Lung (tissue), 11 donors: ENCODE measurements at regions not wholly inside any gene's neighbourhood (a gene's known extent, or its start where the extent isn't known, plus 50 kb on each side); places are given as distances from the start of the nearest gene placed in this dataset.

Experiments
- ATAC-seq: fragments of 200-7000 bp; cut with Tn5 transposase; one replicate; pipeline ENCODE4 v1.9.1; 2020; ENCODE audit warnings: moderate number of reproducible peaks; ENCODE audit not compliant: insufficient read depth, low FRiP score
- DNase-seq, 3 donors: peaks; one replicate each; pipeline ENCODE4 v3.0.0-alpha.2; 2013 to 2017
- H3K27ac ChIP-seq, 2 donors: one replicate each; pipeline ENCODE4 v1.5.1; 2013; ENCODE audit warnings: mild to moderate bottlenecking in 2 of 2, moderate library complexity in 2 of 2, control low read depth in 1 of 2, inconsistent platforms in 1 of 2, low read depth in 1 of 2, low read length in 1 of 2
- H3K27me3 ChIP-seq, 3 donors: one replicate each; pipeline ENCODE4 v1.5.1; 2013; ENCODE audit warnings: low read length in 2 of 3; ENCODE audit not compliant: control insufficient read depth in 3 of 3, insufficient read depth in 3 of 3
- H3K36me3 ChIP-seq, 4 donors: one replicate each; pipeline ENCODE4 v1.5.1; 2013; ENCODE audit warnings: low read length in 4 of 4, mild to moderate bottlenecking in 1 of 4, moderate library complexity in 1 of 4; ENCODE audit not compliant: control insufficient read depth in 4 of 4, insufficient read depth in 4 of 4
- H3K4me1 ChIP-seq, 5 donors: one replicate each; pipeline ENCODE4 v1.5.1; 2013; ENCODE audit warnings: low read length in 5 of 5, mild to moderate bottlenecking in 2 of 5, moderate library complexity in 1 of 5; ENCODE audit not compliant: control insufficient read depth in 5 of 5, insufficient read depth in 5 of 5
- H3K4me3 ChIP-seq: one replicate; pipeline ENCODE4 v1.5.1; 2013; ENCODE audit warnings: mild to moderate bottlenecking, control low read depth, moderate library complexity
- H3K9ac ChIP-seq, 2 donors: one replicate each; pipeline ENCODE4 v1.5.1; 2013; ENCODE audit warnings: low read length in 2 of 2, control low read depth in 1 of 2; ENCODE audit not compliant: insufficient read depth in 1 of 2
- H3K9me3 ChIP-seq, 4 donors: one replicate each; pipeline ENCODE4 v1.5.1; 2013; ENCODE audit warnings: low read length in 3 of 4, mild to moderate bottlenecking in 1 of 4, moderate library complexity in 1 of 4; ENCODE audit not compliant: control insufficient read depth in 4 of 4, insufficient read depth in 3 of 4
- CTCF ChIP-seq: IDR thresholded peaks from 2 replicates; pipeline ENCODE4 v1.5.1; 2012; ENCODE audit warnings: mild to moderate bottlenecking; ENCODE audit errors: control extremely low read depth, extremely low read depth
- WGBS, 2 donors: extraction: QIAGEN DNeasy Blood & Tissue Kit; methylation state at CpG; one replicate each; pipeline ENCODE4 v1.1.7; 2013; 5-methylcytosine and 5-hydroxymethylcytosine counted together
- donor health status: control.
- donor health status: control.
- donor health status: Bipolar disorder and iron deficiency.
- donor health status: healthy.
- donor health status: DM: yes; HTN: yes; CAD: no.

- Histone ChIP-seq H3K4me1 (no peaks in the 10 kb centered on the region), H3K4me3 (no peak overlapping the region), H3K9me3 (peaks cover 0 to 5% (median 0%) of the 10 kb centered on the region in 4 donors), H3K36me3 (no peaks in the 10 kb centered on the region), H3K27ac (no peak overlapping the region), H3K27me3 (no peaks in the 10 kb centered on the region), H3K9ac (no peak overlapping the region)
- TF ChIP-seq CTCF = no peak
- no peak for ATAC-seq
- DNase-seq = no peak
Observed at GRCh38 chr4:117474987-117475386, 389.6 kb upstream of the TRAM1L1 start.

- no peak overlapping the region for H3K9ac ChIP-seq
- WGBS, 2 donors = 91 to 93% methylated on average over 2 of the region's 2 CpGs
Observed at GRCh38 chr4:117477925-117478324, 392.5 kb upstream of the TRAM1L1 start.

GRCh38 chr4:117478702-117479101, 393.3 kb upstream of the TRAM1L1 start:
- no peak overlapping the region for H3K4me3 ChIP-seq

More at GRCh38 chr4:117477925-117478324, 392.5 kb upstream of the TRAM1L1 start:
- ATAC-seq (no peak), DNase-seq (no peak)
- no peak for TF ChIP-seq CTCF
- Histone ChIP-seq H3K36me3 (no peaks in the 10 kb centered on the region), H3K4me1 (no peaks in the 10 kb centered on the region), H3K9me3 (no peaks in the 10 kb centered on the region), H3K27me3 (no peaks in the 10 kb centered on the region), H3K27ac (no peak overlapping the region), H3K4me3 (no peak overlapping the region)

More at GRCh38 chr4:117478702-117479101, 393.3 kb upstream of the TRAM1L1 start:
- Histone ChIP-seq H3K27me3 (no peaks in the 10 kb centered on the region), H3K36me3 (no peaks in the 10 kb centered on the region), H3K9ac (no peak overlapping the region), H3K27ac (no peak overlapping the region), H3K9me3 (no peaks in the 10 kb centered on the region), H3K4me1 (no peaks in the 10 kb centered on the region)
- no peak for ATAC-seq
- no peak for TF ChIP-seq CTCF
- no peak for DNase-seq
